A549 (cell line): ENCODE measurements at regions not wholly inside any gene's neighbourhood (a gene's known extent, or its start where the extent isn't known, plus 50 kb on each side); places are given as distances from the start of the nearest gene placed in this dataset.
A peak's percentile ranks its signal among the peaks of the same experiment; 100 is the strongest.

Experiments
- ATAC-seq, 2 experiments: fragments of 200-7000 bp in 1 of 2; fragments of >200 bp in 1 of 2; cut with Nextera tagmentation in 1 of 2; cut with Tn5 transposase in 1 of 2; 3 replicates each; pipeline versions ENCODE4 v1.8.0 to v1.9.1; 2018 to 2020; ENCODE audit warnings: mild to moderate bottlenecking in 1 of 2, moderate library complexity in 1 of 2
- CTCF ChIA-PET: fragments of 300-600 bp; sonication (Branson Sonifier 250); formaldehyde crosslinking; extraction: SDS; loops from one replicate; lab custom pipeline; 2021; ENCODE audit warnings: antibody characterized with exemption, inconsistent platforms; lab: Yijun Ruan, JAX
- POLR2A ChIA-PET: fragments of 350-600 bp; formaldehyde crosslinking; extraction: SDS; loops from one replicate; lab custom pipeline; 2021; ENCODE audit warnings: antibody characterized with exemption, inconsistent platforms; lab: Yijun Ruan, JAX
- DNase-seq, 2 experiments: peaks; one replicate each; pipeline versions ENCODE4 v3.0.0 to v3.0.0-alpha.2; 2011 to 2016; ENCODE audit warnings: low read depth in 1 of 2, low spot score in 1 of 2
- FAIRE-seq: peaks from 2 replicates; lab custom pipeline; 2011; peaks lifted over from hg19 to GRCh38; lab: Jason Lieb, UNC
- H3K27ac ChIP-seq, 2 experiments: fragments of >200 bp; sonication (Bioruptor Twin); formaldehyde crosslinking; 3 replicates each; pipeline ENCODE4 v1.5.1; 2016 to 2017
- H3K4me1 ChIP-seq: fragments of >200 bp; sonication (Bioruptor Twin); formaldehyde crosslinking; 3 replicates; pipeline ENCODE4 v1.6.1; 2016
- H3K4me2 ChIP-seq: fragments of >200 bp; sonication (Bioruptor Twin); formaldehyde crosslinking; 3 replicates; pipeline ENCODE4 v1.6.1; 2016
- H3K4me3 ChIP-seq: fragments of >200 bp; sonication (Bioruptor Twin); formaldehyde crosslinking; 3 replicates; pipeline ENCODE4 v1.5.1; 2016
- H3K9me3 ChIP-seq: fragments of >200 bp; sonication (Bioruptor Twin); formaldehyde crosslinking; 3 replicates; pipeline ENCODE4 v1.6.1; 2016
- BCL3 ChIP-seq: fragments of >200 bp; sonication (Bioruptor Twin); formaldehyde crosslinking; IDR thresholded peaks from 3 replicates; pipeline ENCODE4 v1.6.1; 2016
- CBX8 ChIP-seq: fragments of 200-600 bp; sonication (generic); IDR thresholded peaks from 2 replicates; pipeline ENCODE4 v1.6.1; 2016
- E2F6 ChIP-seq: IDR thresholded peaks from 2 replicates; pipeline ENCODE4 v1.6.1; 2012; ENCODE audit warnings: low read depth, borderline replicate concordance
- ELK1 ChIP-seq: fragments of 150-350 bp; IDR thresholded peaks from 2 replicates; pipeline ENCODE4 v1.6.1; 2014; ENCODE audit warnings: low read depth, mild to moderate bottlenecking, low read length
- ESRRA ChIP-seq: fragments of 150-350 bp; IDR thresholded peaks from 2 replicates; pipeline ENCODE4 v1.6.1; 2014; ENCODE audit warnings: mild to moderate bottlenecking, low read length, borderline replicate concordance
- GATA3 ChIP-seq: IDR thresholded peaks from 2 replicates; pipeline ENCODE4 v1.6.1; 2012; ENCODE audit warnings: borderline replicate concordance
- HMGXB4 ChIP-seq: fragments of 250-450 bp; sonication (Bioruptor Pico); IDR thresholded peaks from 2 replicates; pipeline ENCODE4 v1.5.0; 2021; ENCODE audit warnings: mild to moderate bottlenecking, moderate library complexity, borderline replicate concordance
- HOXB13 ChIP-seq: fragments of 250-450 bp; sonication (Bioruptor Pico); IDR thresholded peaks from 2 replicates; pipeline ENCODE4 v1.5.0; 2020; ENCODE audit warnings: low read depth, mild to moderate bottlenecking, moderate library complexity
- KDM5A ChIP-seq: fragments of 200-600 bp; sonication (generic); IDR thresholded peaks from 2 replicates; pipeline ENCODE4 v1.6.1; 2016; ENCODE audit warnings: antibody characterized with exemption, mild to moderate bottlenecking
- MAFK ChIP-seq: fragments of 450-650 bp; IDR thresholded peaks from 2 replicates; pipeline ENCODE4 v1.6.1; 2014; ENCODE audit not compliant: partially characterized antibody
- MAX ChIP-seq: IDR thresholded peaks from 2 replicates; pipeline ENCODE4 v1.6.1; 2012
- NR3C1 ChIP-seq: fragments of >200 bp; sonication (Bioruptor Twin); formaldehyde crosslinking; IDR thresholded peaks from 3 replicates; pipeline ENCODE4 v1.6.1; 2017
- PHF8 ChIP-seq: fragments of 200-600 bp; sonication (generic); IDR thresholded peaks from 2 replicates; pipeline ENCODE4 v1.6.1; 2016; ENCODE audit warnings: low read depth, mild to moderate bottlenecking, antibody characterized with exemption, moderate library complexity, borderline replicate concordance
- REST ChIP-seq: fragments of 200-600 bp; sonication (generic); IDR thresholded peaks from 2 replicates; pipeline ENCODE4 v1.6.1; 2016; ENCODE audit warnings: antibody characterized with exemption, mild to moderate bottlenecking, moderate library complexity
- SREBF2 ChIP-seq: fragments of 450-650 bp; IDR thresholded peaks from 2 replicates; pipeline ENCODE4 v1.6.1; 2014; ENCODE audit warnings: mild to moderate bottlenecking, moderate library complexity
- ZC3H11A ChIP-seq: fragments of 450-650 bp; IDR thresholded peaks from 2 replicates; pipeline ENCODE4 v1.6.1; 2014; ENCODE audit warnings: antibody characterized with exemption, mild to moderate bottlenecking
- ZFP36 ChIP-seq: fragments of 450-650 bp; IDR thresholded peaks from 2 replicates; pipeline ENCODE4 v1.6.1; 2014; ENCODE audit warnings: borderline replicate concordance; ENCODE audit not compliant: partially characterized antibody
- WGBS: methylation state at CpG from one replicate; pipeline ENCODE4 v1.1.6; 2017; ENCODE audit errors: missing lambda C conversion rate; 5-methylcytosine and 5-hydroxymethylcytosine counted together
- TF ChIP-seq, protein P1 (sequence below): fragments of 250-450 bp; sonication (Bioruptor Pico); IDR thresholded peaks from 2 replicates; pipeline ENCODE4 v1.5.0; 2020; ENCODE audit warnings: low read depth, mild to moderate bottlenecking, moderate library complexity

DNA sequence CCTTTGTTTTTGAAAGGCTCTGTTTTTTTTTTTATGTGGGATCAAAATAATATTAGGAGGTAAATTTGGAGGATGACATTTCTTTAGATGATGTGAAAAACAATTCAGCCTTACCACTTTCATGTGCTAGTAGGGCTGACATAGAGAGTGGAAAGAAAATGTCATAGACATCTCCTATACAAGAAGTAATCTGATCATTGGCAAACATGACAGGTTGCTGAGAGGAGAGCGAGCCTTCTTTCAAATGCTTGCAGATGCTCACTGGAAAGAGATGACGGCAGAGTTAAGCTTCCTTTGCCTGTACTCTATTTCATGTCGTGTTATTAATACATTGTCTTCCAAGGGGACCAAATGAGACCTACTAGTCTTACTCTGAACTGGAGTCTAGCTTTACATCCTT lies 160.1 kb upstream of the DAP start:
- POLR2A ChIA-PET, result no interaction called here
- CTCF ChIA-PET, result interaction anchor here (0.8 to 1.4 kb wide), 2 partner anchors 469 to 845 kb away, joined by 3 to 4 read pairs; no protein-coding TSS in a partner anchor

DNA sequence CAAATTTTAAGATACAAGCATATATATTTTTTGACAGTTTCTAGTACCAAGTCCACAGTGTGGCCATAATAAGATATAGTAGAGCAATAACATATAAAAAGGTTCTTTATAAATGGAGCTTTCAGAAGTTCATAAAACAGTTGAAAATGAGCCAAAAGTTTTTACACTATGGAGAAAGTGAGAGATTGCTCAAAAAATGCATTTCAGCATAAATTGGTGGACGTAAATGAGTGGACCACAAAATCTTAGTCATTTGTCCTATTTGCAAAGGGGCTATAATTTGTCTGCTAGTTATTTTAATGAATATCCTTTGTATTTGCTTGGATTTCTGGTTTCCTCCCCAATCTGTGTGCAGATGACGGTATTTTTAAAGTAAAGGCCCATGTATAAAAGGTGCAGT lies 159.4 kb upstream of the DAP start:
- ChIA-PET CTCF (interaction anchor here (0.8 to 1.4 kb wide), 2 partner anchors 469 to 844 kb away, joined by 3 to 4 read pairs; no protein-coding TSS in a partner anchor), POLR2A (no interaction called here)
- ATAC-seq, result no peak

More for the DNA sequence above, 160.1 kb upstream of the DAP start:
- FAIRE-seq, result no peak
- no peak for ATAC-seq
- H3K4me1 ChIP-seq, result no peaks in the 10 kb centered on the region
- DNase-seq, result no peak
- no peak for TF ChIP-seq HMGXB4 (CRISPR knock-in tag)
- TF ChIP-seq ZFP36, result no peak
- no peak for TF ChIP-seq KDM5A
- TF ChIP-seq NR3C1, result no peak
- no peak for TF ChIP-seq CBX8
- TF ChIP-seq ESRRA, result no peak
- TF ChIP-seq, all 56 proteins: peak for 0
- WGBS, result 15% methylated on average over 3 of the region's 3 CpGs
- Histone ChIP-seq H3K4me3 (no peak overlapping the region), H3K4me2 (no peak overlapping the region), H3K27ac (no peak overlapping the region), H3K9me3 (no peaks in the 10 kb centered on the region)

GRCh38 chr5:10914741-10915480 lies 153.9 kb upstream of the DAP start:
- no peak for DNase-seq
- H3K4me2 ChIP-seq, result no peak overlapping the region
- H3K27ac ChIP-seq, result no peak overlapping the region
- no peak for FAIRE-seq
- 24% methylated on average over 9 of the region's 9 CpGs for WGBS
- H3K4me1 ChIP-seq, result peaks cover 10% of the 10 kb centered on the region
- no peak for ATAC-seq
- no peaks in the 10 kb centered on the region for H3K9me3 ChIP-seq
- CTCF ChIA-PET, result no interaction called here
- H3K4me3 ChIP-seq, result no peak overlapping the region
- POLR2A ChIA-PET, result no interaction called here
- TF ChIP-seq ELK1 (no peak), MAX (no peak), PHF8 (no peak), ZC3H11A (no peak), KDM5A (no peak), ESRRA (no peak), HOXB13 (CRISPR knock-in tag) (no peak), GATA3 (no peak), SREBF2 (no peak), E2F6 (no peak), CBX8 (no peak), BCL3 (no peak)
- TF ChIP-seq, protein P1, sequence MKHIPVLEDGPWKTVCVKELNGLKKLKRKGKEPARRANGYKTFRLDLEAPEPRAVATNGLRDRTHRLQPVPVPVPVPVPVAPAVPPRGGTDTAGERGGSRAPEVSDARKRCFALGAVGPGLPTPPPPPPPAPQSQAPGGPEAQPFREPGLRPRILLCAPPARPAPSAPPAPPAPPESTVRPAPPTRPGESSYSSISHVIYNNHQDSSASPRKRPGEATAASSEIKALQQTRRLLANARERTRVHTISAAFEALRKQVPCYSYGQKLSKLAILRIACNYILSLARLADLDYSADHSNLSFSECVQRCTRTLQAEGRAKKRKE, result no peak

More for the DNA sequence above, 159.4 kb upstream of the DAP start:
- no peak overlapping the region for H3K27ac ChIP-seq
- H3K4me3 ChIP-seq, result no peak overlapping the region
- DNase-seq (no peak), FAIRE-seq (no peak)
- H3K4me1 ChIP-seq, result no peaks in the 10 kb centered on the region
- no peaks in the 10 kb centered on the region for H3K9me3 ChIP-seq
- no peak overlapping the region for H3K4me2 ChIP-seq
- WGBS, result 48% methylated on average over 2 of the region's 2 CpGs
- TF ChIP-seq REST (no peak), MAFK (peak; percentile 50)
